ENCODE measurements at regions not wholly inside any gene's neighbourhood (a gene's known extent, or its start where the extent isn't known, plus 50 kb on each side); places are given as distances from the start of the nearest gene placed in this dataset.

DNA sequence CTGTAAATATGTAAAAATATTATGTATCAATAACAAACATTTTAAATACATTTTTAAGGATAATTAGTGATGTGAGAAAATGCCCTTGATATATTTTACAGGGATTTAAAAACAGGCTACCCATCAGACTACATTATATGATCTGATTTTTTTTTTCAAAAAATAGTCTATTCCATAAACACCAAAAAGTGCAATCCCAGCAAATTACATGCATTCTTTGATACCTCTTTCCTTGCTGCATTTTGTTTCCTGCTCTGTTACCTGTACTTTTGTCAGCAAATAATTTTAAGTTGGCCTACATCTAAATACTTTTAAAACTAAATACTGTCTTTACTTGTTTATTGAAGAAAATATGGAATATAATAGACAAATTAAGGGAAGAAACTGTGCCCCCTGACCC is 306.2 kb upstream of the ARID1B start:
- FAIRE-seq (no peak), DNase-seq (ENCODE audit: insufficient read length, low spot score) (no peak)

- FAIRE-seq (no peak), DNase-seq (ENCODE audit: insufficient read length, low spot score) (no peak)
These were observed 312.9 kb upstream of the ARID1B start for GRCh38 chr6:156464100-156464878.

GRCh38 chr6:156461647-156462046 is 315.5 kb upstream of the ARID1B start:
- no peak for FAIRE-seq
- DNase-seq (ENCODE audit: insufficient read length, low spot score) = no peak

- no peak for FAIRE-seq
These were observed 319.6 kb upstream of the ARID1B start for GRCh38 chr6:156457601-156458000.

GRCh38 chr6:156455847-156456246 is 321.3 kb upstream of the ARID1B start:
- FAIRE-seq (no peak), DNase-seq (ENCODE audit: insufficient read length, low spot score) (no peak)

More at GRCh38 chr6:156457601-156458000, 319.6 kb upstream of the ARID1B start:
- DNase-seq (ENCODE audit: insufficient read length, low spot score) = no peak

GRCh38 chr6:156454867-156455266 is 322.3 kb upstream of the ARID1B start:
- DNase-seq (ENCODE audit: insufficient read length, low spot score) = no peak
- FAIRE-seq = no peak

- FAIRE-seq (no peak), DNase-seq (ENCODE audit: insufficient read length, low spot score) (no peak)
These were observed 325.5 kb upstream of the ARID1B start for GRCh38 chr6:156451726-156452125.

DNA sequence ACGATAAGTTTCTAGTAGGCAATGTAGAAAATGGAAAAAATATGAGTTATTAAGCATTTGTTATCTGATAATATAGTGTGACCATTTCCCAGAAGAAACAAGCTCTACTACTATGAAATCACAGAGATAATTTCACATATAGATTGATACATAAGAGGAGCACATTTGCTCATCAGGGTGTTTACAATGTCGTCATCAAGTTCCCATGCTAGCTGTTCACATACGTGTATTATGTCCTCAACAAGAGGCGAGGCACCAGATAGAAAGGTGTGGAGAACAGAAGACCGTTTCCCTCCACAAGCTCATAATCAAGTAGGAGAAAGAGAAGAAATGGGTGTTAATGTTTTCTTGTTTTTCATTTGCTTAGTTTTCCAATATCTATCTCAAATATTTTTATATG is 326.1 kb upstream of the ARID1B start:
- no peak for FAIRE-seq
- DNase-seq (ENCODE audit: insufficient read length, low spot score) = no peak

DNA sequence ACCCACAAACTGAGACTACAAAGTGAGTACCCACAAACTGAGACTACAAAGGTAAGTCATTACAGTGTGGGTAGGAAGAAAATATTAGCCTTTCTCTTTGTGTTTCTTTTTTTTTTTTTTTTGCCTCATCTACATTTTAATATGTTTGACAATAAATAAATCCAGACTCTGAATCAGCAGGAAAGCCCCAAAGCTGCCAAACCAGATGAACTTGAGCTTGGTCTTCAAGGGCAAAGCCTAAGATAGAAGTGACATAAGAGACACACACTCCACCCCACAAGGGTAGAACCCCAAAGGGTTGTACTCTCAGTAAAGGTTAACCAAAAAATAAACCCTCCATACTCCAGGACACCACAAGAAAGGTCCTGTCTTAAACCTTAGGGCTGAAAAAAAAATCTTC is 326.8 kb upstream of the ARID1B start:
- FAIRE-seq = no peak
- DNase-seq (ENCODE audit: insufficient read length, low spot score) = no peak

- no peak for FAIRE-seq
- DNase-seq (ENCODE audit: insufficient read length, low spot score) = no peak
These were observed 327.6 kb upstream of the ARID1B start for GRCh38 chr6:156449569-156449968.

DNA sequence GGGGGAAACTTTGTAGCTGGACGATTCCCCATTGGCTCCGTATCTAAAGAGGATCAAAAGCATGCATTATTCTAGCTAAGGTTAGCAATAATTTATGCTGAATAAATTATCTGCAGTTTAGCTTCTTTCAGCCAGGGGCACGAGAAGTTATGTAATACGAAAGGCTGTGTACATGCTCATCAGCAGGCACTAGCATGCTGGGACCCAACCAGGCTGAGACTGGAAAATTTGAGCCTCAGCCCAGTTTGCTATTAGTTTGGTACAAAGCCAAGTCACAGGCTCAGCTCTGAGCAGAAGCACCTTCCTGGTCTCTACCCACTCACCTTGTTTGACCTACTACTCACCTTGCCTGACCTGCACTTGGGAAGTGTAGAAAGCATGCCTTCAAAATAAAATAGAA is 328.1 kb upstream of the ARID1B start:
- DNase-seq (ENCODE audit: insufficient read length, low spot score) (no peak), FAIRE-seq (no peak)

DNA sequence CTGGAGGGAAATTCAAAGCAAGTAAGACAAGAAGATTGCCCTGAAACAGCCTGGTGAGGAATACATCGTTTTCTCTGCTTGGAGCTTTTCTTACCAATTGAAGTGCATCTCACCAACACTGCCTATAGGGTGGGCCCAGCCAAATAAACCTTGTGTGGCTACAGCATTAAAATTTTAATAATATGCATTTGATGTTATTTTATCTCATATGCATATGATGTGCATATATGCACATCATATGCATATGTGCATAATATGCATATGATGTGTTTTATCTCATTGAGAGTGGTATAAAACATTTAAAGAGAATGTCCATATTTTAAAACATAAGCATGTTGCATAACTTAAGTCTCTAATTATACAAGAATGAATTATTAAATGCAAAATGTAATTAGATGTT is 328.6 kb upstream of the ARID1B start:
- DNase-seq (ENCODE audit: insufficient read length, low spot score) (no peak), FAIRE-seq (no peak)

GRCh38 chr6:156440688-156441087 is 336.5 kb upstream of the ARID1B start:
- no peak for FAIRE-seq

DNA sequence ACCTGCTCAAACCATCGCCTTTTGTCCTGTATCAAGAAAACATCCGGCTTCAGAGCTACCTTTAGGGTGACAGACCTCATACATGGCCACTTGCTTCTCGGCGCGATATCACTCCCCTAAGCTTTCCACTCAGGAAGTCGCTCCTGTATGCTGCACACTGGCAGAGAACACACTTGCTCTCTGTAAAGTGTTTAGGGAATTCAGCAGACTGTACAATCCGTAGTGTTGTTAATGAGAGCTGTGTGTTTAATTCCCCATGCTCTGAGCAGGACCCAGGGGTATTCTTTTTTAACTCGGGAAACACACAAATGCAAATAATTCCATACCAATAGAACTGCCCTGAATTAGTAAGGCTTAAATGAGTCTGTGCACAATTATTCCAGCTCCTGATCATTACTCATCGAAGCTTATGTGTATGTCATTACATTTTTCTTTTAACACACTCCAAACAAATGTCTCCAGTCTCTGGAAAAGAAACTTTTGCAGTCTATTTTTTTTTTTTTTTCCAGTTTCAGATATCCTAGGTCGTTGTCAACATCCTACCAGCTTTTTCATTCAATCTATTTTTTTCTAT is 338.7 kb upstream of the ARID1B start:
- DNase-seq (ENCODE audit: insufficient read length, low spot score) (no peak), FAIRE-seq (no peak)

More at GRCh38 chr6:156440688-156441087, 336.5 kb upstream of the ARID1B start:
- no peak for DNase-seq (ENCODE audit: insufficient read length, low spot score)

- FAIRE-seq (no peak), DNase-seq (ENCODE audit: insufficient read length, low spot score) (no peak)
These were observed 339.9 kb upstream of the ARID1B start for GRCh38 chr6:156437121-156437879.

DNA sequence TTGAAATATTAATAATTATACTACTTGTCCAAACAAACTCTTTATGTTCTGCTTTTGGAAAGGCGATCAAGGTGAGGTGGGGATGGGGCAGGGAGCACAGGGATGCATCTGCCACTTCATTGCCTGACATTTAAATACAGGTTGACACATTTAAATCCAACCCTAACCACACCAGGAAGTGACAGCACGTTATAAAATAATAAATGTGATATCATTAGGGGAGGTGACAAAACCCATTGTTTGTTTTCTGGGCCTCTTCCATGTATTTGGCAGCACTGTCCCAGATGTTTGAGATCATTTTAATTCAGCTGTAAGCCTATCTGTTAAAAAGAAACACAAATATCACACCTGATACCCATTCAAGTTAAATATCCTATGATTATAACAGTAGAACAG is 342.4 kb upstream of the ARID1B start:
- FAIRE-seq = no peak
- DNase-seq (ENCODE audit: insufficient read length, low spot score) = no peak

GRCh38 chr6:156434049-156434794 is 343.0 kb upstream of the ARID1B start:
- no peak for FAIRE-seq
- no peak for DNase-seq (ENCODE audit: insufficient read length, low spot score)

- DNase-seq (ENCODE audit: insufficient read length, low spot score) = no peak
- no peak for FAIRE-seq
These were observed 344.6 kb upstream of the ARID1B start for GRCh38 chr6:156432543-156432942.

DNA sequence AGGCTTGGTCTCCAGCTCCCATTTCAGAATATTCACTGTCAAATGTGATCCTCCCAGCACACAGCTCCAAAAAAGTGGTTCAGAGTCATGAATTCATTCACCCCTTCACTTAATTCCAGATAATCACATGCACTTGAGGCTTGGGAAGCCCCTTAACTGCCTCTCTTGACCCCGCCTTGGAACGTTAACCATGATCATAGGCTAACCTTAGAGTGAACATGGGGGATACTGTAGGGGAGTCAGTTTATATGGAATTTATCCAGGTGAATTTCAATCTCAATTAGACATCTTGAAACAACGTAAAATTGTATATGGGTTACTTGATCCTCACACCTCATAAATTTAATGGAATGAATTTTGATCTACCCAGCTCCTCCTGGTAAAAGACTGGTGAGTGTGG is 346.8 kb upstream of the ARID1B start:
- FAIRE-seq = no peak
- no peak for DNase-seq (ENCODE audit: insufficient read length, low spot score)

DNA sequence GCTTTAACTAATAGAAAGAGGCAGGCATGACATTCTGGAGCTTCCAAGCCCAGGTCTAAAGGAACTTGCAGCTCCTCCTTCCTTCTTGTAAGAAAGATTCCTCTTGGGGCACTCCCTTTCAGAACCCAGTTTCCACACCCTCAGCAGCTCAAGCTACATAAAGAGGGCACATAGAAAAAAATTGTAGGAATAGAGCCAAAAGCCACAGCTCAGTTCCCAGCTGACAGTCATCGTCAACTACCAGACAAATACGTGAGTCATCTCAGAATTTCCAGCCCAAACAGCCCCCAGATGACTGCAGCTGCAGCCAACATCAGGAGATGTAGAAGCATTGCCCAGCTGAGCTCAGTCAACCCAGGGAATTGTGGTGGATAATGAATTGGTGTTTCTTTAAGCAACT is 349.8 kb upstream of the ARID1B start:
- no peak for FAIRE-seq
- no peak for DNase-seq (ENCODE audit: insufficient read length, low spot score)

- DNase-seq (ENCODE audit: insufficient read length, low spot score) (no peak), FAIRE-seq (no peak)
These were observed 351.7 kb upstream of the ARID1B start for GRCh38 chr6:156425359-156426020.

Data from GM19239 (cell line).